Fibroblast of skin of abdomen (primary cell): ENCODE measurements at regions not wholly inside any gene's neighbourhood (a gene's known extent, or its start where the extent isn't known, plus 50 kb on each side); places are given as distances from the start of the nearest gene placed in this dataset.

Experiments
- DNase-seq: peaks from one replicate; pipeline ENCODE4 v3.0.0-alpha.2; 2013

DNA sequence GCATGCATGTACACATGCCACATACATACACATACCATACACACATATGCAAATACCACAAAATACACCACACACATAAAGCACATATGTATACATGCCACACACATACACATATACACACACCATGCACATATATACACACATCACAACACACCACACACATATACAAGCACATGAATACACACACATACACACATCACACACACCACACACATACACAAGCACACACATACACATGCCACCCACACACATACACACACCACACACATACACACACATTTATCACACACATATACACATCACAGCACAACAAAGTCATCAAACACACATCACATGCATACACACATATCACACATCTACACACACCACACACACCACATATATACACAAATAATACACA is 1108.5 kb downstream of the GALC start:
- no peak for DNase-seq

GRCh38 chr14:86882818-86883217 is 1110.2 kb downstream of the GALC start:
- no peak for DNase-seq

- no peak for DNase-seq
Measured at GRCh38 chr14:86865934-86866333, 1127.0 kb downstream of the GALC start.

DNA sequence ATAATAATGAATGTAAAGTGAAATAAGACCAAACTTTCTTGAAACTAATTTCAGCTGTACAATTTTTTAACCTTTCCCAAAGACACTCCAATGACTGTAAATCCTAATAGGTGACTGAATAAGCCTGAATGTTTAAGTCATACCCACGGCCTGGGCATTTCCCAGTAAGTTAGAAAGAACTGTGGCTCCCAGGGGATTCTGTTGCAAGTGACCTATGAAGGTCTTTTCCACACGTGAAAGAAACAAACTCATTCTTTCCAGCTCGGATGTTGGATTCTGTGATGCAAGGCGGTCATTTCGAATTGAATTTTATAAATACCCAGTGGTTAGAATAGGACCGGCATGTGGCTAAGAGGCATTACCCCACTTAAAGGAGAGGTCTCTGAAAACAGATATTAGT is 1134.4 kb downstream of the GALC start:
- peak; percentile 18 for DNase-seq

DNA sequence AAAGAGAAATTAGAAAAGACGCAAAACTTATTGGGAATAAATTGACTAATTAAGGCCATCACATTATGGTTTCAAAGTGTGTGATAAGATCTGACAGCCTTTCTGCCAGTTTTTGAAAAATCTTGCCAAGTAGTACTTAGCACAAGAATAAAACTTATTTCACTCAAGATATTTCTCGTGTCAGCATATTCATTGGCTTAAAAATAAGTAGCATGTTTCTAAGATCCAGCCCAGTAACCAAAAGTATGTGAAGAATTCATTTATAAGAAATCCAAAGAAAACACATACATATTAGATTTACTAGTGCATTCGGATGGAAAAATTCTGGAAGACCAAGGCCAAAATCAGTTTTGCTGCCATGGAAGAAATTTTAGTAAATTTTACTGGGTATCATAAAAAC is 1135.0 kb downstream of the GALC start:
- DNase-seq, result peak; percentile 83

DNA sequence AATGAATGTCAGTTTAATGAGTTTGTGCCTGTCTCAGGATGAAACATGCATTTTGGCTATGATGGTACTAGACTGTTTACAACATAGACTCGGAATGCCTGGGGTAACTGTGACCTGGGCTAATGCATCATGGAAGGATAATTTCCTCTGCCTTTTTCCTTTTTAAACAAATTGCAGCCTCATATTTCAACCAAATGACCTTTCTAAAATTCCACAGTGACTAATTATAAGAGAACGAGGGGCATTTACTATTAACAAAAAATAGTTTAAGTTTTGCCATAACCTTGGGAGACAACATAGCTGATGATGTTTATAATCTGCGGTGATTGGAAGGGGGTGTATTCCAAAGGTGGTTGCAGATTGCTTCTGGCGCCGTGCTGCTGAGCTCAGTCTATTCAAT is 1140.5 kb downstream of the GALC start:
- peak; percentile 56 for DNase-seq

DNA sequence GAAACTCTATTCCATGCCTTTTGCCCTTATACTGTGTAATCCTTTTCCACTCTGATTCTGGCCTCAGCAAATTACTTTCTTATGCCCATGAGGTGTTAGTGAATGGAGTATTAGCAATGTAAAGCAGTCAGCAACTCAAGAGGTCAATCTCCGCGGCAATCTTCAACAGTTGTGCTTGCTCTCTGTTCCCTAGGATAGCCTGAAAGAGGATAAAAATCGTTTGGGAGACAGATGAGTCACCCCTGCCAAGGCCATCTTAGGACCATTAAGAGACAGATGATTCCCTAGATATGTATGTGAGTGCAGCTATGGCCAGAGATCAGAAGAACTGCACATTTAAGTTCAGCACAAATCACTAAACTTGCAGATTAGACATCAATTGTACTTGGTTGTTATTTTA is 1145.8 kb downstream of the GALC start:
- peak; percentile 55 for DNase-seq

DNA sequence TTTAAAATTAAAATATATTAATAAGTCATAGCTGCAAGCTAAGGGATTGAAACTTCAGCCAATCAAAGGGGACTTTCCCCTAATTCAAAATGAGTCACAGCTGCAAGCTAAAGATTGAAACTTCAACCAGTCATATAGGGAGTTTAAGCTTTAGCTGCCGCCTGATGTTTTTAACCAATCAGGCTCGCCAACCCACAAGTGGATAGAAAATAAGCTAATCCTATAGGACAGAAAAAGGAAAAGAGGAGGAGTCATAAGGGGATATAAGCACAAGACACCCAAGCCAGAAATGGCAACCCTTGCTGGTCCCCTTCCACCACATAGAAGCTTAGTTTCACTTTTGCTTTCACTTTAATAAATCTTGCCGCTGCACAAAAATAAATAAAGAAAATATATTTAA is 1154.6 kb downstream of the GALC start:
- DNase-seq, result no peak

- peak; percentile 34 for DNase-seq
Measured at GRCh38 chr14:86826661-86827060, 1166.3 kb downstream of the GALC start.

DNA sequence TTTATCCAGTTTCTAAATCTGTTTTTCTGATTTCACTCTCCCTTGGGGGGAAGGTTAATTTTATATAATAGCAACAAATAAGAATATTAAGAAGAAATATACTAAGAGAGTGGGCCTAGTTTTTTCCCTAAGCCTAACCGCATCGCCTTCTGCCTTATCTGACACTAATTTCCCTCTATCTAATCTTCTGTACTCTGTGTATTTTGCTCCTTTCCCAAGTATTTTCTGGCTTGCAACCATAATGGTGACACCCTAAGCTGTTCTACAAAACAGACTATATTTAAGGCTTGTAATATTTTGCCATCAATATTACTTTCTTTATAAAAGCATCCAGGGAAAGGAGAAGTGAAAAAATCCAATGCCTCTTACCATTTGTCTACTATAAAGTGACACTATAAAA is 1168.8 kb downstream of the GALC start:
- no peak for DNase-seq

DNA sequence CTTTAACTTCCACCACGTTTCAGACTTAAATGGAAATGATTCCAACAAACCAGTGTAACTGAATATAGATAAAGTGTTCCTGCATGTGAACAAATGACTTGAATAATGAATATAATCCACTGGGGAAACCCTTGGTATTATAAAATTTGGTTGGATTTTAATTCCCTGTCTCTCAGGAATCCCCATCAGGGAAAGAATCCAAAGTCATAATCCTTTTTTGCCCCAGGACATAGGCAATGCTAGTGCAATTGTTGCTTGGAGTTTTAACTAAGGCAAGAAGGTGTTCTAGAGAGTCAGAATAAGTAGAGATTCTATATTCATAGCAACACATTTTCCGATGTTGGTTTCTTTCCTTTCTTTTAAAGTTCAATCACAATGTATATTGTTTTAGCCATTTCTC is 1169.4 kb downstream of the GALC start:
- no peak for DNase-seq

DNA sequence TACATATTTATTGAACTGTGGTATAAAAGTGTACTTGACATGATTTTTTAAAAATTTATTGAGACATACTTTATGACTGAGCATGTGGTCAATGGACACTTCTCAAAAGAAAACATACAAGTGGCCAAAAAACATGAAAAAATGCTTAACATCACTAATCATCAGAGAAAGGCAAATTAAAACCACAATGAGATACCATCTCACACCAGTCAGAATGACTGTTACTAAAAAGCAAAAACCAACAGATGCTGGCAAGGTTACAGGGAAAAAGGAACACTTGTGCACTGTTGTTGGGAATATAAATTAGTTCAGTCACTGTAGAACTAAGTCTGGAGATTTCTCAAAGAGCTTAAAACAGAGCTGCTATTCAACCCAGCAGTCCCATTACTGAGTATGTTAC is 1177.6 kb downstream of the GALC start:
- peak; percentile 39 for DNase-seq

DNA sequence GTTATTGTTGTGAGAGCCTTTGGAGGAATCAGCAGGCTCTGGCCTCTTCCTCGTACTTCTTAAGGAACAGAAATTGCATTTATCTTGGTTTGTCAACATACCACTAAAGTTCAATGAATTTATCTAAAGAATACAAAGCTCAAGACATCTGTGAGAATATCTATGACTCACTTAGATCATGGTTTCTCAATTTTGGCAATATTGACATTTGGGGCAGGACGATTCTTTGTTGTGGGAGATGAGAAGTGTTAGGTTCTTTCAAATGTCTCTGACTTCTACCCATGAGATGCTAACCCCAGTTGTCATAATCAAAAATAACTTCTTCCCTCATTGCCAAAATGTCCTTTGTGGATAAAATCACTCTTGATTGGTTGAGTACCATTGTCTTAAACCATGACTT is 1190.3 kb downstream of the GALC start:
- DNase-seq, result no peak

GRCh38 chr14:86799244-86799647 is 1193.7 kb downstream of the GALC start:
- peak; percentile 99 for DNase-seq

DNA sequence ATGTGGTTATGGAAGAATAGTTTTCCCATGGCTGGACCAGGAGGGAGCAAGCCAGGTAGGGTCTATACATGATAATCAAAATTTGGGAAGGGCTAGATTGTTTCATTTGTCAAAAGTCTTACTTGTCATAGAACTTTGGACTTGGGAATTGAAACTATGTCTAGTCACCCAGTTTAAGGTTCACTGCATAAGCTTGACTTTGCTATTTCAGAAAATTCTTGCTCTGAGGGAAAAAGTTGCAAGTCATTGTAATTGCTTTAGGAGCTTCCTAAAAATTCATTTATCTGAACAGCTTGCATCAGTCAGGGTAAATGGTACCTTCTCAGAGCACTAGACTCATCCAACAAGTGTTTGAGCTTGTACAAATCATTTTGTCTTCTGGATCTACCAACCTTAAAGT is 1194.7 kb downstream of the GALC start:
- no peak for DNase-seq

DNA sequence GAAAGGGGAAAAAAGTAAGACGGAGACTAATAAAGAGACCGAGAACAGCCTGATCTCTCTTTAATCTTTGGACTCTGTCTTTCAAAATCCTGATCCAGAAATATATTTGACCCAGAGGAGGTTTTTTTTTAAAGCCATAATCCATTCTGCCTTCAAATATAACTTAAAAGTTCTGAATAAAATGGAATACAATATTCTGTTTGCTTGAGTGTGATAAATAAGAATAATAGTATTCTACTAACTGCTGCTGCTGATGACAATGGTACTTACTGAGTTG is 1196.0 kb downstream of the GALC start:
- DNase-seq, result no peak

GRCh38 chr14:86796221-86797074 is 1196.5 kb downstream of the GALC start:
- peak; percentile 97 for DNase-seq

DNA sequence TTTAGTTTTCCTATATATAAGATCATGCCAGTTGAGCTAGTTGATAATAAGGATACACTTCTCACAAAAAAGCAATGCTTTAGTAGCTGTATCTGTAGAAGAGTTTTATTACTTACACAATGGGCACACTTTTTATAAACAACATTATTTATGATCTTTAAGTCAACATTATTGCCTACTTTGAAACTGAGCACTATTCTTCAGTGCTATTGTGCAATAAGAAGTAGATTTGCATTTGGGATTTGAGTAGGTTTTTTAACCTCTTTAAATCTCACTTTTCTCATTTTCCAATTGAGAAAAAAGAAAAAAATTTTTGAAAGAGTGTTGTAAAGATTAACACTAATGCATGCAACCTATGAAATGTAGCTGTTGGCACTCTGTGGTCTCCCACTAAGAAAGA is 1198.3 kb downstream of the GALC start:
- no peak for DNase-seq

DNA sequence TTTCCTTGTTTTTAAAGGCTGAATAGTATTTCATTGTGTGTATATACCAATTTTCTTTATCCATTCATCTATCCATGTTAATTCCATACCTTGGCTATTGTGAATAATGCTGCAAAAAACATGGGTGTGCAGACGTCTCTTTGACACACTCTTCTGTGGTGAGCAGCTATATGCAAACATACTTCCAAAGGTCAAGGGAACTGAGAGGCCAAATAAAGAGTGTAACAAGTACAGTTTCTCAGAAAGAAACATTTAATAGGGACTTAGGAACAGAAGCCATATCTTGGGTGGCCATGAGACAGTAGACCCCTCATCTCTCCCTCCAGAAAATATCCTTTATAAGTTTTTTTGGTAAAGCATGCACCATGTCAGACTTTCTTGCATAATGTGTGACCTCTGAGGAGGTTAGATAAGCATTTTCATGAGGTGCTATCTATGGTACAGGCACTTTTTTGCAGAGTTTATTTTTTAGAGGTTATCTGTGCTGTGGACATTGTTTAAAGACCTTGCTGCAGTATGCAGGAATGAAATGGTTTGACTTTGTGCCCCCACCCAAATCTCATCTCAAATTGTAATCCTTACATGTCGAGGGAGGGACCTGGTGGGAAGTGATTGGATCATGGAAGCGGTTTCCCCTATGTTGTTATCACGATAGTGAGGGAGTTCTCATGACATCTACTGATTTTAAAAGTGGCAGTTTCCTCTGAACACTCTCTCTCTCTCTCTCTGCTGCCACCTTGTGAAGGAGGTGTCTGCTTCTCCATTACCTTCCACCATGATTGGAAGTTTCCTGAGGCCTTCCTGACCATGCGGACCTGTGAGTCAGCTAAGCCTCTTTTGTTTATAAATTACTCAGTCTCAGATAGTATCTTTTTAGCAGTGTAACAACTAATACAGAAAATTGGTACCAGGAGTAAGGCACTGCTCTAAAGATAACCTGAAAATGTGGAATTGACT is 1202.3 kb downstream of the GALC start:
- DNase-seq, result no peak

DNA sequence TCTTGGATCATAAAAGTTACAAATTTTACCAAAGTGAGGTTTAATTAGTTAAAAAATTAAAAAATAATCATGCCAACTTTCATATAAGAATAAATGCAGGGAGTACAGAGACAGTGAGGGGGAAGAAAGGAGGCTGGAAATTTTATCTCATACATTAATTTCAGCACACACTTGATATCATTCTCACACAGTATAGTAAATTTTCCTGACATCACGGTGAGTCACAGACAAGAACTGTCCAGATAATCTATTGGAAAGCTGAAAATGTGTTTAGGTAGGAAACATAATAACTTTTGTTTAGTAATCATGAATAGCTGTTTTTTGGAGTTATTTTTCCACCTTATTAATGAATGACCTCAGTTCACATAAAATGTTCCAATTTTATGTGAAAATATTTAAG is 1204.8 kb downstream of the GALC start:
- peak; percentile 73 for DNase-seq

GRCh38 chr14:86787717-86788116 is 1205.3 kb downstream of the GALC start:
- DNase-seq, result peak; percentile 97

DNA sequence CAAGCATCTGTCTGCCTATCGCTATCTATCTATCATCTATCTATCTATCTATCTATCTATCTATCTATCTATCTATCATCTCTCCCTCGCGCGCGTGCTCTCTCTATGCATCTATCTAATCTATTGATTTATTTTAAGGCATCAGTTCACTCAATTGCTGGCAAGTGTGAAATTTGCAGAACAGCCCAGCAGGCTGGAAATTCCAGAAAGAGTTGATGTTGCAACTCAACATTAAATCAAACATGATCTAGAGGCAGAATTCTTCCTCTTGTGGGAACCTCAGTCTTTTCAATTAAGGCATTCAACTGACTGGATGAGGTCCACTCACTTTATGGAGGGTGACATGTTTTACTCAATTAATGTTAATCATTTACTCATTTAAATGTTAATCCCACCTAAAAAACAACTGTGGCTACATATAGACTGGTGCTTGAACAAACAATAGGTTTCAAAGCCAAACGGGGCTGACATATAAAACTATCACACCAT is 1210.8 kb downstream of the GALC start:
- peak; percentile 39 for DNase-seq

- DNase-seq, result no peak
Measured at GRCh38 chr14:86780876-86781510, 1212.0 kb downstream of the GALC start.
